ENCODE measurements at regions not wholly inside any gene's neighbourhood (a gene's known extent, or its start where the extent isn't known, plus 50 kb on each side); places are given as distances from the start of the nearest gene placed in this dataset.

DNA sequence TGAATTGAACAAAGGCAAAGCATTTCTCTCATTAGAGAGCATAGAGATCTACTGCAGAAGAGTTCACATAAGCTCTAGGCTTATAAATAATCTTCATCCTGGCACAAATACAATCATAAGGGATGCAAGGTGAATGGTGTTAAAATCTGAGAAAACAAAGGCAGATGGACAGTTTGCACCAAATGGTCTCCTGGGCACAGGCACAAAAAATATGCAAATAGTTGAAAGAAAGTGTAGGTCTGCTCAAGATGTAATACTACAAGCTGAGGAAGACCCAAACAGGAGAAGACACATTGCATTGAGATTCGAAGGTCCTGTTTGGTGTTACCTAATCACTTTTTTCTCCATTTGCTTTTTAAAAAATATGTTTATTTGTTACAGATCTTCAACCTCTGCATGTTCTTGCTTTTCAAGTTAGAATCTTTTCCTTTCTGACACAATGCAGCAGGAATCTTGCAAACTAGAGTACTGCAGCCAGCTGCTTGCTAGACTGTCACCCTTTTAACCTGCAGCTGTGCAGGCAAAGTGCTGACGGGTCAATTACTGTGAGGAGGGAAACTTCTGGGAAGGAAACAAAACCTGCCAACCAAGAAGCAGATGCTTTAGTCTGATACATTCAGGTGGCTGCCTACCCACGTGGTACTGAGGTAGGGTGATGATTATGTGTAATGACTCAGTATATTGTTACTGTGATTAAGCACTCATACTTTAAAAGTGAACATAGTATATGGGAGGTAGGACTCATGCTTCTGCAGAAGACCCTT lies 1048.6 kb upstream of the SEMA6A start:
- H3K4me1 ChIP-seq = peaks cover 3% of the 10 kb centered on the region
- H3K4me2 ChIP-seq = no peak overlapping the region
- no peak overlapping the region for H3K4me3 ChIP-seq
- H3K9me3 ChIP-seq (ENCODE audit: low read depth) = no peaks in the 10 kb centered on the region
- Mint-ChIP-seq H3K9me3 (peaks cover 3% of the 10 kb centered on the region), H3K27ac (no peak overlapping the region), H3K4me1 (peaks cover 6% of the 10 kb centered on the region), H3K36me3 (no peaks in the 10 kb centered on the region), H3K4me3 (no peak overlapping the region), H3K27me3 (ENCODE audit: insufficient read depth, low read depth) (peaks cover 2% of the 10 kb centered on the region)
- no peaks in the 10 kb centered on the region for H3F3A ChIP-seq (ENCODE audit: low read depth)
- H4K20me1 ChIP-seq (ENCODE audit: low read depth) = no peaks in the 10 kb centered on the region
- no peaks in the 10 kb centered on the region for H3K36me3 ChIP-seq
- H2AFZ ChIP-seq (replicated peaks) = no peak overlapping the region
- H3K27me3 ChIP-seq = no peaks in the 10 kb centered on the region
- peak; percentile 8 for DNase-seq (ENCODE audit: low spot score)
- no peak overlapping the region for H3K27ac ChIP-seq
- TF ChIP-seq EZH2phosphoT487 (IDR thresholded peaks at IDR 0.05) (no peak), EZH2 (IDR thresholded peaks at IDR 0.05) (no peak)
- TF ChIP-seq, protein P1, sequence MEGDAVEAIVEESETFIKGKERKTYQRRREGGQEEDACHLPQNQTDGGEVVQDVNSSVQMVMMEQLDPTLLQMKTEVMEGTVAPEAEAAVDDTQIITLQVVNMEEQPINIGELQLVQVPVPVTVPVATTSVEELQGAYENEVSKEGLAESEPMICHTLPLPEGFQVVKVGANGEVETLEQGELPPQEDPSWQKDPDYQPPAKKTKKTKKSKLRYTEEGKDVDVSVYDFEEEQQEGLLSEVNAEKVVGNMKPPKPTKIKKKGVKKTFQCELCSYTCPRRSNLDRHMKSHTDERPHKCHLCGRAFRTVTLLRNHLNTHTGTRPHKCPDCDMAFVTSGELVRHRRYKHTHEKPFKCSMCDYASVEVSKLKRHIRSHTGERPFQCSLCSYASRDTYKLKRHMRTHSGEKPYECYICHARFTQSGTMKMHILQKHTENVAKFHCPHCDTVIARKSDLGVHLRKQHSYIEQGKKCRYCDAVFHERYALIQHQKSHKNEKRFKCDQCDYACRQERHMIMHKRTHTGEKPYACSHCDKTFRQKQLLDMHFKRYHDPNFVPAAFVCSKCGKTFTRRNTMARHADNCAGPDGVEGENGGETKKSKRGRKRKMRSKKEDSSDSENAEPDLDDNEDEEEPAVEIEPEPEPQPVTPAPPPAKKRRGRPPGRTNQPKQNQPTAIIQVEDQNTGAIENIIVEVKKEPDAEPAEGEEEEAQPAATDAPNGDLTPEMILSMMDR (IDR thresholded peaks at IDR 0.05) = no peak
- H3K9ac ChIP-seq = no peak overlapping the region
- H3K79me2 ChIP-seq (ENCODE audit: low read depth) = no peaks in the 10 kb centered on the region

DNA sequence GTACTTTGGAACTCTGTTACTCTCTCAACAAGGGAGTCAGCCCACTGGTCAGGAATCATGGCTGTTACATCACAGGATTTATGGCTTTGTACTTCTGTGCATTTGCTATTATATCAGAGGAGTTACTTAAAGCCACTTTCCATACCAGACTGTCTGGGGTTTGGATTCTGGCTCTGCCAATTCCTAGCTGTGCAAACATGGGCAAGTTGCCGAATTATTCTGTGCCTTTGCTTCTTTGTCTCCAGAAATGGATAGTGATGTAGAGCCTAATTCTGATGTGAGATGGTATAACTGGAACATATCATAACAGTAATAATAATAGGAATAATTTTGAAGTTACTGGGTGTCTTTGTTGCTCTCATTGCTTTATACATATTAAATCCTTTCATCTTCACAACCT lies 1047.3 kb upstream of the SEMA6A start:
- Histone ChIP-seq H3K9me3 (ENCODE audit: low read depth) (no peaks in the 10 kb centered on the region), H3K79me2 (ENCODE audit: low read depth) (no peaks in the 10 kb centered on the region), H3K4me3 (no peak overlapping the region), H2AFZ (replicated peaks) (no peak overlapping the region), H3K27me3 (no peaks in the 10 kb centered on the region), H3K4me2 (no peak overlapping the region), H3F3A (ENCODE audit: low read depth) (no peaks in the 10 kb centered on the region), H3K9ac (no peak overlapping the region), H4K20me1 (ENCODE audit: low read depth) (no peaks in the 10 kb centered on the region), H3K4me1 (peaks cover 3% of the 10 kb centered on the region), H3K36me3 (no peaks in the 10 kb centered on the region), H3K27ac (no peak overlapping the region)
- Mint-ChIP-seq H3K27me3 (ENCODE audit: insufficient read depth, low read depth) (peaks cover 2% of the 10 kb centered on the region), H3K9me3 (no peaks in the 10 kb centered on the region), H3K27ac (no peak overlapping the region), H3K4me3 (no peak overlapping the region), H3K4me1 (peaks cover 6% of the 10 kb centered on the region), H3K36me3 (no peaks in the 10 kb centered on the region)
- DNase-seq (ENCODE audit: low spot score) = no peak
- TF ChIP-seq, protein P1 (IDR thresholded peaks at IDR 0.05) = no peak

GRCh38 chr5:117615226-117615625 lies 1040.6 kb upstream of the SEMA6A start:
- Histone ChIP-seq H3K27me3 (no peaks in the 10 kb centered on the region), H3K27ac (no peak overlapping the region), H3K79me2 (ENCODE audit: low read depth) (no peaks in the 10 kb centered on the region), H3K9me3 (ENCODE audit: low read depth) (no peaks in the 10 kb centered on the region), H4K20me1 (ENCODE audit: low read depth) (no peaks in the 10 kb centered on the region), H3K4me1 (no peaks in the 10 kb centered on the region), H2AFZ (replicated peaks) (no peak overlapping the region), H3K4me3 (no peak overlapping the region), H3K36me3 (no peaks in the 10 kb centered on the region), H3K9ac (no peak overlapping the region), H3F3A (ENCODE audit: low read depth) (no peaks in the 10 kb centered on the region), H3K4me2 (no peak overlapping the region)
- no peaks in the 10 kb centered on the region for H3K27me3 Mint-ChIP-seq (ENCODE audit: insufficient read depth, low read depth)
- H3K4me3 Mint-ChIP-seq = no peak overlapping the region
- H3K4me1 Mint-ChIP-seq = no peaks in the 10 kb centered on the region
- no peak overlapping the region for H3K27ac Mint-ChIP-seq
- no peak for DNase-seq (ENCODE audit: low spot score)
- H3K36me3 Mint-ChIP-seq = no peaks in the 10 kb centered on the region
- H3K9me3 Mint-ChIP-seq = no peaks in the 10 kb centered on the region
- no peak for TF ChIP-seq EZH2 (IDR thresholded peaks at IDR 0.05)

- H3K4me3 ChIP-seq = no peak overlapping the region
- no peak overlapping the region for H2AFZ ChIP-seq (replicated peaks)
- TF ChIP-seq EZH2 (IDR thresholded peaks at IDR 0.05) (no peak), EZH2phosphoT487 (IDR thresholded peaks at IDR 0.05) (no peak)
- TF ChIP-seq, protein P1 (IDR thresholded peaks at IDR 0.05) = no peak
- H3K27ac Mint-ChIP-seq = no peak overlapping the region
- no peak overlapping the region for H3K9ac ChIP-seq
- no peaks in the 10 kb centered on the region for H3K4me1 ChIP-seq
- no peak for DNase-seq (ENCODE audit: low spot score)
- H3K36me3 Mint-ChIP-seq = no peaks in the 10 kb centered on the region
- no peaks in the 10 kb centered on the region for H3K36me3 ChIP-seq
- H3K4me1 Mint-ChIP-seq = no peaks in the 10 kb centered on the region
- H3K9me3 ChIP-seq (ENCODE audit: low read depth) = no peaks in the 10 kb centered on the region
- H3F3A ChIP-seq (ENCODE audit: low read depth) = no peaks in the 10 kb centered on the region
- H3K27ac ChIP-seq = no peak overlapping the region
- H3K4me3 Mint-ChIP-seq = no peak overlapping the region
- H3K9me3 Mint-ChIP-seq = no peaks in the 10 kb centered on the region
- H3K79me2 ChIP-seq (ENCODE audit: low read depth) = no peaks in the 10 kb centered on the region
- no peaks in the 10 kb centered on the region for H3K27me3 Mint-ChIP-seq (ENCODE audit: insufficient read depth, low read depth)
- no peak overlapping the region for H3K4me2 ChIP-seq
- no peaks in the 10 kb centered on the region for H3K27me3 ChIP-seq
- H4K20me1 ChIP-seq (ENCODE audit: low read depth) = no peaks in the 10 kb centered on the region
These were observed 1039.8 kb upstream of the SEMA6A start for GRCh38 chr5:117614408-117614807.

Measured in neural progenitor cell (in vitro differentiated cells).